ENCODE measurements at regions not wholly inside any gene's neighbourhood (a gene's known extent, or its start where the extent isn't known, plus 50 kb on each side); places are given as distances from the start of the nearest gene placed in this dataset.
"Not testable (repeated sequence)": the region's sequence is repeated elsewhere in the genome, so short reads cannot be mapped to it uniquely, and the experiment has no call there.

DNA sequence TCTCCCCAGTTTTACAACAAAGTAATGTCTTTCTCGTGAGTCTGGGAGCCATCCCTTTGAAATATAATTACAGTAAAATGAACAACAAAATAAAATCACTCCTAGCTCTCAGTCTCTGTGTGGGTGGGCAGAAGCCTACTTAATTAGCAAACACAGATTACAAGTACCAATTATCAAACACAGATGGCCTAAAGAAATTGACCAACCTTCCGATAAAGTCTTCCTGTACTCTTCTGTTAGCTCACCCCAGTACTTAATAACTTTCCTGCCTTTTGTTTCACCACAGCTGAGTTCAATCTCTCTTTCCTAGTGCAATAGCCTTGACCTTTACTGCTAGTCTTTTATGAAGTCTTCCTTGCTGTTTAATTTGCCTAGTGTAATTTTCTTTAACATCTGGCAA lies 719.2 kb upstream of the MBL2 start:
- H3K79me2 ChIP-seq (ENCODE audit: insufficient read depth, low read depth) = no peaks in the 10 kb centered on the region
- TF ChIP-seq, protein P1, sequence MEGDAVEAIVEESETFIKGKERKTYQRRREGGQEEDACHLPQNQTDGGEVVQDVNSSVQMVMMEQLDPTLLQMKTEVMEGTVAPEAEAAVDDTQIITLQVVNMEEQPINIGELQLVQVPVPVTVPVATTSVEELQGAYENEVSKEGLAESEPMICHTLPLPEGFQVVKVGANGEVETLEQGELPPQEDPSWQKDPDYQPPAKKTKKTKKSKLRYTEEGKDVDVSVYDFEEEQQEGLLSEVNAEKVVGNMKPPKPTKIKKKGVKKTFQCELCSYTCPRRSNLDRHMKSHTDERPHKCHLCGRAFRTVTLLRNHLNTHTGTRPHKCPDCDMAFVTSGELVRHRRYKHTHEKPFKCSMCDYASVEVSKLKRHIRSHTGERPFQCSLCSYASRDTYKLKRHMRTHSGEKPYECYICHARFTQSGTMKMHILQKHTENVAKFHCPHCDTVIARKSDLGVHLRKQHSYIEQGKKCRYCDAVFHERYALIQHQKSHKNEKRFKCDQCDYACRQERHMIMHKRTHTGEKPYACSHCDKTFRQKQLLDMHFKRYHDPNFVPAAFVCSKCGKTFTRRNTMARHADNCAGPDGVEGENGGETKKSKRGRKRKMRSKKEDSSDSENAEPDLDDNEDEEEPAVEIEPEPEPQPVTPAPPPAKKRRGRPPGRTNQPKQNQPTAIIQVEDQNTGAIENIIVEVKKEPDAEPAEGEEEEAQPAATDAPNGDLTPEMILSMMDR (conservative IDR thresholded peaks at IDR 0.05; ENCODE audit: low read depth, low read length) = no peak
- no peaks in the 10 kb centered on the region for H3K36me3 ChIP-seq (ENCODE audit: insufficient read depth)
- no peaks in the 10 kb centered on the region for H3K4me1 ChIP-seq (ENCODE audit: low read depth, poor library complexity, severe bottlenecking)
- H3K9ac ChIP-seq = no peak overlapping the region
- H3K4me3 ChIP-seq (IDR thresholded peaks at IDR 0.05; ENCODE audit: insufficient read depth, low read depth, low read length) = no peak overlapping the region
- no peak overlapping the region for H3K4me2 ChIP-seq
- H3K27ac ChIP-seq = no peak overlapping the region
- no peak overlapping the region for H2AFZ ChIP-seq (ENCODE audit: low read depth)
- no peaks in the 10 kb centered on the region for H4K20me1 ChIP-seq (ENCODE audit: insufficient read depth)
- no peaks in the 10 kb centered on the region for H3K27me3 ChIP-seq (ENCODE audit: insufficient read depth, low read depth)

DNA sequence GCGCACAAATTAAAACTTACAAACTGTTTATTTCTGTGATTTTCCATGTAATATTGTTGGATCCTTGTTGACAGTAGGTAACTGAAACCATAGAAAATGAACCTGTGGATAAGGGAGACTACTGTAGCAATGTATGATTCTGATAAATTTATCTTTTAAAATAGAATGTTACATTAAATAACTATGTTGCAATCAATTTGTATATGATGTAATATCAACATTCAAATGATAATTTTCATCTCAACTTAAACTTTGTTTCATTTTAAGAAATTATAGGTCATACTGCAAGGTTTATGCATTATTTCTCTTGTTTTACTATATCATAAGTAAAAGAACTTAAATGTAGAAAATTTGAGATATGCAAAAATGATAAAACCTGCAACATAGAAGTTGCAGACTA lies 718.0 kb upstream of the MBL2 start:
- Histone ChIP-seq H3K27me3 (ENCODE audit: insufficient read depth, low read depth) (no peaks in the 10 kb centered on the region), H3K79me2 (ENCODE audit: insufficient read depth, low read depth) (no peaks in the 10 kb centered on the region), H2AFZ (ENCODE audit: low read depth) (no peak overlapping the region), H3K27ac (no peak overlapping the region), H3K9ac (no peak overlapping the region), H3K4me3 (IDR thresholded peaks at IDR 0.05; ENCODE audit: insufficient read depth, low read depth, low read length) (no peak overlapping the region), H3K4me1 (ENCODE audit: low read depth, poor library complexity, severe bottlenecking) (no peaks in the 10 kb centered on the region), H3K4me2 (no peak overlapping the region), H4K20me1 (ENCODE audit: insufficient read depth) (no peaks in the 10 kb centered on the region), H3K36me3 (ENCODE audit: insufficient read depth) (no peaks in the 10 kb centered on the region)
- TF ChIP-seq, protein P1 (conservative IDR thresholded peaks at IDR 0.05; ENCODE audit: low read depth, low read length) = no peak

DNA sequence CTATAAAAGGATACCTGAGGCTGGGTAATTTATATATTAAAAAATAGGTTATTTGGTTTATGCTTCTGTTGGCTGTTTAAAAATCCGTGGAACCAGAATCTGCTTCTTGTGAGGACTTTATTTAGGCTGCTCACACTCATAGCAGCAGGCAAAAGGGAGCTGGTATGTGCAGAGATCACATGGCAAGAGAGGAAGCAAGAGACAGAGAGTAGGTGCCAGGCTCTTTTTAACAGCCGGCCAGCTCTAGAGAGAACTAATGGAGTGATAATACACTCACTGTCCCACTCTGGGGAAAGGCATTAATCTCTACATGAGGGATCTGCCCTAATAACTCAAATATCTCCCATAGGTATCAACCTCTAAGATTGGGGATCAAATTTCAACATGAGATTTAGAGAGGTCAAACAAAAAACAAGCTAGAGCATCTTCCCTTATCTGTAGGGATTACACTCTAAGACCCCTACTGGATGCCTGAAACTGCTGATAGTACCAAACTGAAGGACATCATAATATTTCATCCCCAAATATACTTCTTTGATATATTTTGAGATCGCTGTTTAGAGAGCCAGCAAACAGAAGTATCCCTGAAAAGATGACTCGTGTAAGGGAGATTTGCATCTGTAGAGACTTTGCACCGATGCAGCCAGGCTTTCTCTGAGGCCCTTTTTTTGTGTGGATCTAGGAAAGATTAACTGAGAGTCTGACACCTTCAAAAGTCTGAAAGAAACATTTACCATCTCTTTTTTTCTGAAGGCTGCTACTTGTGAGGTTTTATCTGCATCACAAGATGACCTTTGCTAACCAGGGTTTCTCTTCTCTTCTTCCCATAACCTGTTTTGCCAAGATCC lies 717.0 kb upstream of the MBL2 start:
- H3K27me3 ChIP-seq (ENCODE audit: insufficient read depth, low read depth) = no peaks in the 10 kb centered on the region
- no peak overlapping the region for H3K4me2 ChIP-seq
- H4K20me1 ChIP-seq (ENCODE audit: insufficient read depth) = no peaks in the 10 kb centered on the region
- H3K27ac ChIP-seq = no peak overlapping the region
- H3K36me3 ChIP-seq (ENCODE audit: insufficient read depth) = no peaks in the 10 kb centered on the region
- H3K79me2 ChIP-seq (ENCODE audit: insufficient read depth, low read depth) = no peaks in the 10 kb centered on the region
- no peak overlapping the region for H3K9ac ChIP-seq
- TF ChIP-seq, protein P1 (conservative IDR thresholded peaks at IDR 0.05; ENCODE audit: low read depth, low read length) = no peak
- no peak overlapping the region for H2AFZ ChIP-seq (ENCODE audit: low read depth)
- H3K4me3 ChIP-seq (IDR thresholded peaks at IDR 0.05; ENCODE audit: insufficient read depth, low read depth, low read length) = no peak overlapping the region
- no peaks in the 10 kb centered on the region for H3K4me1 ChIP-seq (ENCODE audit: low read depth, poor library complexity, severe bottlenecking)

DNA sequence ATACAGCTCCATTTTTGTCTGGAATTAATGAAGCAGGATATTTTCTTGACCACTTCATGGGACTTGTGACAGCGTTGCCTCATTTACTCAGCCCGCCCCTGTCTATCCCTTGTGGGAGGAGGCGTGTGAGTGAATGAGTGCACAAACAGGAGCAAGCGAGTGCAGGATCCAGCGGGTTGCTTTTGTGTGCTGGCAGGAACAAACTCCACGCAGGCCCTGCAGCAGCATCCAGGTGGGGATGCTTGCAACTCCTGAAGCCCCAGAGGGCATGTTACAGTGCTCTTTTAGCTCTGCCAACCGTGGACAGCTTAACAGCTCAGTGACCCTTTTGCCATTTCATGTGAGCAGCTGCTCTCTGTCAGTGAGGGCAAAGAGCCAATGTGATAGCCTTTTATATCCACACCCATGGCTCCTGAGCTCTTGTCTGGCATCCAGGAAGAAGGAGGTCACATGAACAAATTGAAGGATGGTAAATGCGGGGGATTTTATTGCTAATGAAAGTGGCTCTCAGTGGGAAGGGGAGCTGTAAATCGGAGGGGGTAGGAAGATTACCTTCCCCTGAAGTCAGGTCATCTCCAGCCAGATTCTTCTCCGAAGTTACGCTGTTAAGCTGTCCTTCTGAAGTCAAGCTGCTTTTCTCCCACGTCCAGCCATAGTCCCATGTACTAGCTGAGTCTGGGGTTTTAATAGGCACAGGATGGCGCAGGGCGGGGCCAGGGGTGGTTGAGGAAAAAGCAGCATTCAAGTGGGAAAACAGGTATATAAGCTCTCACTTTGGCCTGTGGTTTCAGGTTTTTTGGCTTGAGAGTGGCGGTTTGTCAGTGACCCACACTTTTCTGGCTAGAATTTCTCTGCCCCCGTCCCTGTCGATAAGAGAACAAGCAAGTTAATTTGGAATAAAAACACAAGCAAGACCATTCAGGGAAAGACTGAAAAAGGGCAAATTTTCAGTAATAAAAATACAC lies 714.7 kb upstream of the MBL2 start:
- H2AFZ ChIP-seq (ENCODE audit: low read depth) = no peak overlapping the region
- no peaks in the 10 kb centered on the region for H3K27me3 ChIP-seq (ENCODE audit: insufficient read depth, low read depth)
- H3K27ac ChIP-seq = no peak overlapping the region
- H3K4me2 ChIP-seq = no peak overlapping the region
- no peak overlapping the region for H3K9ac ChIP-seq
- no peaks in the 10 kb centered on the region for H3K4me1 ChIP-seq (ENCODE audit: low read depth, poor library complexity, severe bottlenecking)
- TF ChIP-seq, protein P1 (conservative IDR thresholded peaks at IDR 0.05; ENCODE audit: low read depth, low read length) = no peak
- H4K20me1 ChIP-seq (ENCODE audit: insufficient read depth) = no peaks in the 10 kb centered on the region
- H3K36me3 ChIP-seq (ENCODE audit: insufficient read depth) = no peaks in the 10 kb centered on the region
- no peak overlapping the region for H3K4me3 ChIP-seq (IDR thresholded peaks at IDR 0.05; ENCODE audit: insufficient read depth, low read depth, low read length)
- no peaks in the 10 kb centered on the region for H3K79me2 ChIP-seq (ENCODE audit: insufficient read depth, low read depth)

DNA sequence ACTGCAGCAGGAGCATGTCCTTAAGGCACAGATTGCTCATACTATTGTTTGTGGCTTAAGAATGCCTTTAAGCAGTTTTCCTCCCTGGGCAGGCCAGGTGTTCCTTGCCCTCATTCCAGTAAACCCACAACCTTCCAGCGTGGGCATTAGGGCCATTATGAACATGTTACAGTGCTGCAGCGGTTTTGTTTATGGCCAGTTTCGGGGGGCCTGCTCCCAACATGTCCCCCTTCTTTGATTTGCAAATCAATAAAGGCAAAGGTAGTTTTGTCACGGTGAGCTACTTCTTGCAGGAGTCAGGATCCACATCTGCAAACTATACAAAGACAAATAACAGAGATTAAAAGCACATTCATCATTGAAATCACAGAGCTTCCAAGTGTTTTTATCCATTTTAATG lies 712.8 kb upstream of the MBL2 start:
- H3K27me3 ChIP-seq (ENCODE audit: insufficient read depth, low read depth); H3K9ac ChIP-seq; H4K20me1 ChIP-seq (ENCODE audit: insufficient read depth); H3K4me3 ChIP-seq (IDR thresholded peaks at IDR 0.05; ENCODE audit: insufficient read depth, low read depth, low read length); H3K4me1 ChIP-seq (ENCODE audit: low read depth, poor library complexity, severe bottlenecking); H3K4me2 ChIP-seq; H2AFZ ChIP-seq (ENCODE audit: low read depth); H3K36me3 ChIP-seq (ENCODE audit: insufficient read depth); H3K79me2 ChIP-seq (ENCODE audit: insufficient read depth, low read depth); H3K27ac ChIP-seq: not testable (repeated sequence)

All from KMS-11 (cell line).